Left renal cortex interstitium (tissue), 4 donors: ENCODE measurements at regions not wholly inside any gene's neighbourhood (a gene's known extent, or its start where the extent isn't known, plus 50 kb on each side); places are given as distances from the start of the nearest gene placed in this dataset.

Experiments
- DNase-seq, 4 donors: peaks; one replicate each; pipeline ENCODE4 v3.0.0-alpha.2; 2013; ENCODE audit warnings: low read depth in 4 of 4, low spot score in 2 of 4, missing footprints in 1 of 4

DNA sequence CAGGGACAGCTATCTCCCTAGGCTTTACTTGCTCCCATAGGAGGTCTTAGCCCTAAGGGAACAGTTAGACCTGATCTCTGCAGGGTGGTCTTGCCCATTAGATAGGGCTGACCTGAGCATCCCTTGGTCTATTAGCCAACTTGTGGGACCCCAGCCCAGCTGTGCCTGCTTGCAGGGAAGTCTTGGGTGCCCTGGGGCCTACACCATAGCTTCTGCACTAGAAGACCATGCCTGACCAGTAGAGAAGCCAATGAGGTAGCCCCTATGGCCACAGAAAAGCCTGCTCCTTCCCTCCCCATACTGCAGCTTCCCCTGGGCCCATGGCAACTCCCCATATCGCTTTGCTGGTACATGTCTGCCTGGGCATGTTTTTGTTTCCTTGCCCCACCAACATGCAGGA, 1049.1 kb downstream of the TRHDE start:
- DNase-seq: no peak

DNA sequence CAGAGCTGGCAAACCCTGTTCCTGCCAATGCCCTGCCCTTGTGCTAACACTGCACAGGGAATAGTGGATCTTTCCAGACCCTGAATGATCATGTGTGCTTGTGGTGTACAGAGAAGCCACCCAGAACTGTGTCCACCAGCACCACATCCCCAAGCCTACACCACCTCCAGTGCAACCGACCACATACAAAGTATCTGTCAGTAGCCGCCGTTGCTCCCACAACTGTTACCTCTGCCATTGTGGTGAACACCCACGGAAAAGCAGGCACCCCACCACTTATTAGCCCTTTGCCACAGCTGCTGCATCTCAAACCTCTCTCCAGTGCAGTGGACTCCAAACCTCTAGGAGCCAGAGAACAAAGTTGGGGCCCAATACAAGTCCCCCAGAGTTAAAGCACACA, 1049.6 kb downstream of the TRHDE start:
- DNase-seq: no peak

DNA sequence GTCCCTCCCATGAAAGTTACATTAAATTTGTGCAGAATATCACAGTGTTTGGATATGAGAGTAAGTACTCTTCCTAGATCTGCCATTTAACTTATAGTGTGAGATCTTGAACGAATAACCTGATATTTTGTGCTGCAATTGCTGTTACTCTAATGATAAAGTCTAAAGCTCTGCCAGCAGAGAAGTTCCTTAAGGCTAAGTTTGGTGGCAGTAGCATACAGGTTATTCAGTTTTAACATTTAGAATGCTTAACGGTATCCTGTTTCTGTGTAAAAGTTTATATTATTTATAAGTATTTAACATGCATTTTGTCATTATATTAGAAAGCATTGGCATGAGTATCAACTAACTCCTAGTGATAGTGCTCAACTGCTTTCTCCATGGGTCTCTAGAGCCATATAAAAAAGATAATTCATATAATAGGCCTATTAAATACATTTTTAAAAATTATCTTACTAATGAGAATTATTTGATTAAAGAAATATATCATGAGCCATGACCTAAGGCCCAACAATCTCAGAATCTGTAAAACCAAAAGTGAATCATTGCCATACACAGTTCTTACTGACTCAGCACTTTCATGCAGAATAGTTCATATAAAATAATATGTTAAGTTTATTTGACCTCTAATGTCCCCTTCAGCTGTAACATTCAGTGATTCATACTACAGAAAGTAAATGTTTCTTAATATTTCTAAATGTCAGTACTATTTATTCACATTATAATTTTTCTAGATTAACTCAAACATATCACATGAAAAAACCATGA, 1058.6 kb downstream of the TRHDE start:
- DNase-seq: no peak

DNA sequence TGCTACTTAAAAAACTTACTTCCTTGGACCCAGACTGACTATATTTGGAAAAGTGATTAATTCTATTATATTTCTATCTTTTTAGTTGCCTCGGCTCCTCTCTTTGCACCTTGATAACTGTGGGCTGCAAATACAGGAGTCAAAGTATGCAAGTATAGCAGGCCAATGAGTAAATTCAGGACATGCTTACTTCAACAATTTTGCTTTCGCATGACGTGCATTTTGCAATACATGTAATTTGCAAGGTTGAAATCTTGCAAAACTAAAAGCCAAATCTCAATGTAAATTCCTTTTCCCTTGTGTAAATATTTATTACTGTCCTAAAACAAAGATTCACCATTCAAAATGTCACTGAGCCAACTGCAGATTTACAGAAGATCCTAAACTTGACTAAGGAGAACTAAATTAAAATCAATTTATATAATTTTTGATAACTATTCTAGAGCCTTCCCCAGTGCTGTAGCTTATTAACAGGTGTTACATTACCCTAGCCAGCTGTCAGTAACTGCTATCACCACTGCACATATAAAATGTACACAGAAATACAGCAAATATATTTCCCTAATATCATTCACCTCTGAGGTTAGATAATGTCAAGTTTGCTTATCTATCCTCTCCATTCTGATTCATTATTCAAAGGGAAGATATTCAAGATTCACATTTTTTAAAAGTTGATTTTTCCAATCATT, 1069.5 kb downstream of the TRHDE start:
- no peak for DNase-seq

DNA sequence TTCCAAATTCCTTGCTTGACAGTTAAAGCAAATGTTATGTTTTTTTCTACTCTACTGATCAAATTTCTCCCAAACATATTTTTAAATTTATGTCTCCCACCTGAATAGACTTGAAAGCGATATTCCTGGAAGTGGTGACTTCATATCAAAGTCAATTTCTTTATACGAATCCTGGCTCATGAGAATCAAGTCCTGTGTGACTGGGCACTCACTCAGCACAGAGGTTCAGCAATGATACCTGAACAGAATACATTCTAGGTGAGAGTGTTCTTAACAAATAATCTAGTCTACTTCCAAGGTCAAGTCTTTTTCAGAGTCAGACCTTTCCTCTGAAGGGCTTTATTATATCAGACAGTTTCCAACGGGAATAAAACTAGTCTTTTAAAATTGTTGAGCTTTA, 1070.6 kb downstream of the TRHDE start:
- DNase-seq: no peak

DNA sequence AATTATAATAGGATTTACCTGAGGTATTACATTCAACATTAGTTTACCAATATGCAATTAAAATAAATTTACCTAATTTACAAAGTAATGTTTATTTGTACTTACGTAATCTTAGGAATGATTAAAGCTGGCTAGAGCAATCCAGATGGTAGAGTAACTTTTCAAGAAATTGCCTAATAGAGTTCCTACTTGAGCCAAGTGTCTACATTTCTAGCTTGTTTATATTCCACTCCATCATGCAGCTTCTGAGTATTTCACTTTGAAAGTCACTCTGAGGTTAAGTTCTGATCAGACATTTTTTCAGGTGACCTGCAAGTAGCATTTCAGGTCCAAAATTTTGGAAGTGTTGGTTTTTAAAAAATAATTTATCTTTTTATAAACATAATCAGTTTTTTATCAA, 1080.7 kb downstream of the TRHDE start:
- DNase-seq: no peak

DNA sequence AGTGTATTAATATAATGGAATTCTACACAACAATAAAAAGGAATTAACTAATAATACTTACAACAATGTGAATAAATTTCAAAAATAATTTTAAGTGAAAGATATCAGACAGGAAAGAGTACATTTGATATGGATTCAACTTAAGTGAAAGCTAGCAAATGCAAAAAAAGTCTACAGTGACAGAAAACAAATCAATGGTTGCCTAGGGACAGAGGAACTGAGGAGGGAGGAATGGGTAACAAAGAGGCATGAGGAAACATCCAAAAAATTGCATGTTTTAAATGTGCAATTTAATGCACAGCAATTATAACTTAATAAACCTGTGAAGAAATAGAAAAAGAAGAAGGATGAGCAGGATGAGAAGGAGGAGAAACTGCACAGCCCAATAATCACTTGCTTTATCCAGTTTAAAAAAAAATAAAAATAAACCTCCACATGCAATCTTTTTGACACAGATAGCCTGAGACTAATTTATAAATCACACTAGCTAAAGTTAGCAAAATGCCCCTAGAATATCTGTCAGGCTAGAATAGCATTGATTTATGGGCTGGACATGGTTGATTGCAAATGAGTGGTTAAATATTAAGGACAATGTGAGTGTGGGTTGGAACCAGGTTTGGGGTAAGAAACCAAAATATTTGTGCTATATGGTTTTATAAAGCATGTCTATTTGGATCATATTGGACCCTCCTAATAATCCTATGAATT, 1089.1 kb downstream of the TRHDE start:
- no peak for DNase-seq

DNA sequence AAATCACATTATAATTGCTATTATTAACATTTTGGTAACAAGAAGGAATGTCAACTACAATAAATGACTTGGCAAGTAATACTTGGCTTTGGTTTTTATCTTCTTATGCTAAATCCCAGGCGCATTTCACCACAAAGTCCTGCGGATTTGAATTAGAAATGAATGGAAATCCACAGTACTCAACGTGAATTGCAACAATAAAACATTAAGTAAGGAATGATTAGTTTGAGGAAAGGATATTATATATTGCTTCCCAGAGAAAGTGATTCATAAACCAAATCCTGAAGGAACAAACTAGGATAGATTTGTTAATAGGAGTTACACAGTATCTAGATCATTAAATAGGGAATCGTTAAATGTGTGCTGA, 1089.7 kb downstream of the TRHDE start:
- DNase-seq: no peak

DNA sequence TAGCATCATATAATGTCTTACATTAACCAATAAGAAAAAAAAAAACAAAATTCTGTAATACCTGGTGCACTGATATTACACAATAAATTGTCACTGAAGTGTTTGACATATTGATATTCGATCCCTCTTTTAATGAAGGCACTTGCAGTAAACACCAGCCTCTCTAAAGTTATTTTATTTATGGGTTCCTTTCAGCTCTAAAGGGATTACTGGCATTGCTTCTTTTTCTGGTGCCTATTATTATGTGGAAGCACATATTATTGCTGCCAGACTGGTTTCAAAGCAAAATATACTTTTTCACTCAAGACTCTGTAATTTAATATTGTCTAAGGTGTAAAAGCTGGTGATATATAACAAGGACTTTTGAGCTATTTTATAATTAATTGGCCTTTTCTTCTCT, 1090.5 kb downstream of the TRHDE start:
- DNase-seq: no peak

DNA sequence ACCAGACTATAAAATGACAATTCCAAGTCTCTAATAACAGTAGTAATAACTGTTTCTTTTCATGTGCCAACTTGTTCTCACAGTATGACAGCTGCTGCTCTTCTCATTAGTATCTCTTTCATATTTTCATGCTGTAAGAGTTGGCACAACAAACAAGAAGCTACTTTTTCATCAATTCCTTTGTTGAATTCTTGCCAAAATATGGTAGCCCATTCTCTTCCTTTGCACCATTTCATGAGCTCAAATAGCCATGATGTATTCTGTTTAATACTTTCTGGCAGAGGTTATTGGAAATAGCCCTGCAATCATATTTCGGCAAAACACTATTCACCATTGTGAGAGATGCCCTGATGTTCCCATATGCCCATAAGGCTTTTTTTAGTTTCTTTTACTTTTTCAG, 1100.7 kb downstream of the TRHDE start:
- DNase-seq: no peak

DNA sequence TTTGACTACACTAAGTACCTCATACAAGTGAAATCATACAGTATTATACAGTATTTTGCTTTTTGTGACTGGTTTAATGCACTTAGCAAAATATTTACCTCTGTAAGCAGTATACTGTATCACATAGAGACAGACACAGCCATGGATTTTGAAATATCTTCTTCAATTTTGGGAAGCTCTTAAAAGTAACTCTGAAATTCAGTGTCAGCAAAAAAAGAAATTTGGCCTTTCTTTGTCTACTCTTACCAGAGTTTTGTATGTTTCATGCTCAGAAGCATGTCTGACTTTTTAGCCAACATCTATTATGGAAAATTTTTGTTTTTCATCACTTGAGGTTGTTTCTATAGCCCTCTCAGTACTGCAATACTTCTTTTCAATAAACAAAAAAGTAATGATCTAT, 1102.2 kb downstream of the TRHDE start:
- no peak for DNase-seq

DNA sequence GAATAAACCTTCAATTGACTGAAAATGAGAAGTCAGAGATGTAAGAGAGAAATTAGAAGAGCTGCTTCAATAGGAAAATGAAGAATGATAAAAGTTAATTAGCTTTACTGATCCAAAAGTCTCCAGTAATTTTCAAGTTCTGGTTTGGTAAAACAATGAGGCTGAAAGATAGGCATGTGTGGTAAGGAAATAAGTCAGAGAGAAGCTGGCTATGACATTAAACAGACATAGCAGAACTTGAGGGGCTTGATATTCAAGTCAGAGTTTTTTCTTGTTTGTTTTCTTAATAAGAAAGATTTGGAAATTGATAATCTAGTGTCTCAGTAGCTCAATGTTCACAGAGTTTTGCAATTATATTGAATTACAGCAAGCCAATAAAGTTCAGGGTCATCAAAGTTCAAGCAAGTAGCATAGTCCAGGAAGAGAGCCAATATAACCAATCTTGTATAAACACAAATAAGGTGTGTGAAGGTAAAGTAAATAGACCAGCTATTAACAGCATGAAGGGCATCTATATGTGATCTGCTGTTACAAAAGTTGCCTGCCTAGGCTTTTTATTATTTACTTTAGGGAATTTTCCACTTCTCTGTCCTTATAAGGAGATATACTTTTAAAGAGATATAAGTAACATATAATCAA, 1111.5 kb downstream of the TRHDE start:
- DNase-seq: no peak

DNA sequence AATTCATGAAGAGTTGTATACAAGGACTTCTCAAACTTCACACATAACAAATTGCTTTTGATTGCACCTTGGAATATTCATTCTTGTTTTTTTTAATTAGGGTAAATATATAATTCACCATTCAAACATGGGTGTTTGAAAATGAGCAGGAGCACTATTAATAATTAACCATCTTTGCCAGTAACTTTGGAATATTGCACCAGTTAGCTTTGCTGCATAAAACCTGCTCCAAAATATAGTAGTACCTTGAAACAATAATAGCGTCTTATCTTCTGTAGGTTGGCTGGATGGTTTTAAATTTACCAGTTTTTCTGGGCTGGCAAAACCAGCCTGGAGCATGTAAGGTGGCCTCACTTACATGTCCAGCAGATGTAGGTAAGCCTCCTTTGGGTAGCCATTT, 1112.4 kb downstream of the TRHDE start:
- no peak for DNase-seq

DNA sequence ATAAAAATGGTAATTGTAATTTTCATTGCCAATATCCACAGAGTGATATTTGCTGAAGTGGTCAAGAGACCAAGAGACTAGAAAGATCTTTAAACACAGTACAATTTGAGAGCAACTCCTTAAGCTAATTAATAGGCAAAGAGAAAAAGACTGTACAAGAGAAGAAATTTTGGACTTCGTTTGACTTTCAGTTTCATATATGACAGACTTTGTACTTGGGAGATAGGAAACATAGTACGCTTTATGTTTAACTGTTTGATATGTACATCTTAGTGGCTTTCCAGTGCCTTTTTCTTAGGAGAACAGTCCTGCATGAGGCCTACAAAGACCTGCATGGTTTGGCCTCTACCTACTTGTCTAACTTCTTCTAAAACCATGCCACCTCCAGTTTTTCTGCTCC, 1118.1 kb downstream of the TRHDE start:
- no peak for DNase-seq

DNA sequence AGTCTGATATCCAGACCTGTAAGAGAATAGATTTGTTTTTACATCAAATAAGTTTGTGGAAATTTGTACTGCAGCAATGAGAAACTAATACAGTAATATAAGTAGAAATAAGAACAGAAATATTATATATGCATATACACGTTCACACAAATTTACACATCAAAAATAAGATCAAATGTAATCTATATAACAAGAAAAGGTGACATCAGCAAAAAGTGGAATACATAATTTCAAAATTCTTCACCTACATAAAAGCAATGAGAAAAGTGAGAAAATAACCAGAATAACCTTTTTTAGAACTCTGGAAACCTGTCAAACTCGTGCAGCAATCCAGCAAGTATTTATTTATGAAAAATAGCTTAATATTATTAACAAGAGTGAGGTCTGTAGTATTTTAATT, 1124.6 kb upstream of the ATXN7L3B start:
- DNase-seq: no peak

DNA sequence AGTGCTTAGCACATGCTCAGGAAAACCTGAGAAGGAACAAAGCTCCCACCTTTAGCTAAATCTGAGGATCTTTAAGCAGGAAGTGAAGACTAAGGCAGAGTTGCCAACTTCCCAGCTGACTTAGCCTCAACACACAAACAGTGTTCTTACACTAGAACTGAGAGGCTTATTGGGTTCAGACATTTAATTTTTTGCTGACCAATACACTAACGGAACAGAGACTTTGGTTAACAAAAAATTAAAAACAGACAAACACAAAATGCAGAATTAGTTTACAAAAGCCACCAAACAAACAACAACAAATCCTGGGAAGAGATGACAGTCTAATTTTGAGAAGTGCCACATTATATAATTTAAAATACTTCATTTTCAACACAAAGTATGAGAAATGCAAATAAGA, 1123.7 kb upstream of the ATXN7L3B start:
- DNase-seq: no peak

DNA sequence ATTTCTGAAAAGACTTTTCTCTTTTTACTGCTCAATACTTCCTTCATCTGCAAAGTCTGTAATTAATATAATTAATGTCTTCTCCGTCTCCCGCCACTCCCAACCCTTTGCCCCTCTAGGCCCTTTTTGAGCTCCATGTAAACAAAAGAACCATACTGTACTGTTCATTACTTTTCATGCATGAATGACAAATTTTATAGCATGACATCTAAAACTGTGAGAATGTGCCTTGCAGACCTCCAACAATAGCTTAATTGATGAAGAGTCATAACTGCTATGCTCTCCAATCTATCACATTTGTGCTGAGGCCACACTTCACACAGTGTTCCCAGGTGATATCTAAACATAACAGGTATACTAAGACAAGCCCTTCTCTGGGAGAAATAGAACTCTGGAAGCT, 1122.7 kb upstream of the ATXN7L3B start:
- no peak for DNase-seq

DNA sequence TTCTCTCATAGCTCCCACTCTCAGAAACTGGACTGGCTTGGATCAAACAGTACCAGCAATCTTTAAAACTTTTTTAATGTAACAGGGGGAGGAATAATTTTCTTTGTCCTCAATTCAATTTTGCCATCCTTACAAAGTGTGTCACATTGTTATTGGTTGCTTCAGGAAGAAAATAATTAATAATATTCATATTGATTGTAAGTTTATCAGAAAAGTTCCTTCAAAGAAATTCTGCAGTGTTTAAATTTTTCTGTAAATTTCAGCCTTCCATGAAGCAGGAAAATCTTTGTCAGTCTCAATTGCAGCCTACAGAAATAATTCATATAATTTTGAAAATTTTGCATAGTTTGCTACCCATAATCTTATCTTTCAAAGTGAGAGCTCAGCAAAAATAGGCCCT, 1119.1 kb upstream of the ATXN7L3B start:
- no peak for DNase-seq

DNA sequence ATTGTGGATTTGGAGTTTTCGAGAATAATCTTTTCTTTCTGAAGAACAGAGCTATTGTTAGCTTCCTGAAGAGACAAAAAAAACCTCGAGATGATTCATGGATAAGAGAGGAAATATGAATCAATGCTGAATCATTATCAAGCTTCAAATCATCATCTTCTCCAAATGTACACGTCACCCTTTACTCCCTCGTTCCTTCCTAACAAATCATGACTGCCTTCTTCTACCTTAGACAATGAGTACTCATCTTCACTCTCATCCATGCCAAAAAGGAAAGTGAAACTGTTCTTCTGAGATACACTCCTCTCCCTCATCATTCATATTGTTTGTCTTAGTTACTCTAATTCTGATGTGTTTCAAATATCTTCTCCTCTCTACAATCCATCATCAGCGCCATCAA, 1115.8 kb upstream of the ATXN7L3B start:
- DNase-seq: no peak

DNA sequence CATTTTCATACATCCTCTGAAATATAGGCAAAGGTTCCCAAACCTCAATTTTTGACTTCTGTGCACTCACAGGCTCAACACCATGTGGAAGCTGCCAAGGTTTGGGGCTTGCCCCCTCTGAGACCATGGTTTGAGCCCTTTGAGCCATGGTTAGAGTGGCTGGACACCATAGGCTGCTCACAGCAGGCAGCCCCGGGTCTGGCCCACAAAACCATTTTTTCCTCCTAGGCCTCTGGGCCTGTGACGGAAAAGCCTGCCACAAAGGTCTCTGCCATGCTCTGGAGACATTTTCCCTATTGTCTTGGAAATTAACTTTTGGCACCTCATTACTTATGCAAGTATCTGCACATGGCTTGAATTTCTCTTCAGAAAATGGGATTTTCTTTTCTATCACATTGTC, 1113.2 kb upstream of the ATXN7L3B start:
- no peak for DNase-seq

DNA sequence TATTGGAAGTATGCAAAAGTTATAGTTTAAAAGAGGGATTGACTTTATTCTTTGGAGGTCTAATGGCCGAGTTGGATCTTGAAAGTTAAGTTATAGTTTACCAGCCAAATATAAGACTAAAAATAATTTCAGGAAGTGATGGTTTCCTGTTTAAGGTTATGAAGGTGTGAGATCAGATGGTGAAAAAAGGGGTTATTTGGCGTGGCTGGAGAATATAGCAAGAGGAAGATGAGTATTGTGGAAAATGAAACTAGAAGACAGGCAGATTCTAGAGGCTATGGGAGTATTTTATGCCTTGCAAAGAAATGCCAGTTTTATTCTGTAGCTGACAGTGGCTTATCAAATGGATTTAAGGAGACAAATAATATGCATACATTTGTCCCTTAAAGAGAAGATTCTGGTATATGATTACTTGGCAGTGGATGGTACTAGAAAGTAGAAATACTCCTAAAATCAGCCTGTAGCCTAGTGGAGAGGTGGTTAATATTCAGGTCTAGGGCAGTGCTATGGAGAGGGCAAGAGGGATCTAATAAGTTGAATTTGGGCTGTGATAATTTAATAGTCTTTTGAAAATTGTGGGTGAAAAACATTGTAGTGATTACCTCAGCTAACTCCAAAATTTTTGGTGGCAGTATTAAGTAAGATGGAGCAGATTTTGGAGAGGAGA, 1091.8 kb upstream of the ATXN7L3B start:
- no peak for DNase-seq
